GM12878 (cell line): ENCODE measurements at regions not wholly inside any gene's neighbourhood (a gene's known extent, or its start where the extent isn't known, plus 50 kb on each side); places are given as distances from the start of the nearest gene placed in this dataset.

ENCODE experiments used
- ATAC-seq: fragments of 200-7000 bp; cut with Tn5 transposase; 3 replicates; pipeline ENCODE4 v1.9.1; 2020; ENCODE audit warnings: mild to moderate bottlenecking, moderate library complexity
- BruUV-seq: library from RNA; stranded (reverse); fragments of 400-500 nt; replicated peaks from 2 replicates; lab custom pipeline; 2021; lab: Mats Ljungman, UMichigan
- CTCF ChIA-PET: fragments of 300-600 bp; sonication (Branson Sonifier 250); formaldehyde crosslinking; extraction: SDS; loops from one replicate; lab custom pipeline; 2021; ENCODE audit warnings: inconsistent platforms; lab: Yijun Ruan, JAX
- POLR2A ChIA-PET: fragments of 350-600 bp; formaldehyde crosslinking; extraction: SDS; loops from one replicate; lab custom pipeline; 2021; ENCODE audit warnings: inconsistent platforms; lab: Charles Lee
- RAD21 ChIA-PET: fragments of 300-600 bp; sonication (Branson Sonifier 250); formaldehyde crosslinking; loops from one replicate; lab custom pipeline; 2023; ENCODE audit warnings: antibody characterized with exemption; ENCODE audit not compliant: unreplicated experiment; lab: Charles Lee
- SMC1A ChIA-PET: fragments of 300-600 bp; sonication (Branson Sonifier 250); formaldehyde crosslinking; loops from one replicate; lab custom pipeline; 2023; ENCODE audit not compliant: unreplicated experiment, uncharacterized antibody; lab: Charles Lee
- DNase-seq: peaks from one replicate; pipeline ENCODE4 v3.0.0-alpha.2; 2011; ENCODE audit warnings: low read depth, low spot score
- FAIRE-seq: peaks from 3 replicates; lab custom pipeline; 2011; peaks lifted over from hg19 to GRCh38; lab: Jason Lieb, UNC
- H2AFZ ChIP-seq: 2 replicates; pipeline ENCODE4 v1.6.0; 2011; ENCODE audit warnings: low read depth, low read length, control low read depth; ENCODE audit not compliant: control insufficient read depth
- H3K27ac ChIP-seq: 2 replicates; pipeline ENCODE4 v1.5.1; 2011; ENCODE audit warnings: control low read depth; ENCODE audit not compliant: control insufficient read depth, insufficient read depth
- H3K27me3 ChIP-seq, 2 experiments: replicated peaks in 1 of 2; 2 replicates each; pipeline versions ENCODE4 v1.6.0 to v1.6.1; 2011; ENCODE audit warnings: low read length in 1 of 2; ENCODE audit not compliant: control insufficient read depth in 2 of 2, insufficient read depth in 2 of 2
- H3K36me3 ChIP-seq, 2 experiments: 2 replicates each; pipeline ENCODE4 v1.5.1; 2011; ENCODE audit warnings: low read length in 1 of 2; ENCODE audit not compliant: control insufficient read depth in 2 of 2, insufficient read depth in 2 of 2
- H3K4me1 ChIP-seq: 2 replicates; pipeline ENCODE4 v1.6.1; 2011; ENCODE audit warnings: mild to moderate bottlenecking, low read length, moderate library complexity, mixed read lengths; ENCODE audit not compliant: control insufficient read depth, insufficient read depth
- H3K4me2 ChIP-seq: 2 replicates; pipeline ENCODE4 v1.6.0; 2011; ENCODE audit warnings: control low read depth; ENCODE audit not compliant: control insufficient read depth, insufficient read depth
- H3K4me3 ChIP-seq: fragments of 200-600 bp; sonication (generic); 2 replicates; pipeline ENCODE4 v1.5.1; 2016
- H3K79me2 ChIP-seq: 2 replicates; pipeline ENCODE4 v1.6.0; 2011; ENCODE audit warnings: low read length; ENCODE audit not compliant: control insufficient read depth, insufficient read depth
- H3K9ac ChIP-seq: 2 replicates; pipeline ENCODE4 v1.8.0; 2011; ENCODE audit warnings: low read length, control low read depth, mixed read lengths; ENCODE audit not compliant: control insufficient read depth, insufficient read depth
- H3K9me3 ChIP-seq: replicated peaks from 3 replicates; pipeline ENCODE4 v1.5.1; 2011; ENCODE audit warnings: mild to moderate bottlenecking, low read length; ENCODE audit not compliant: control insufficient read depth, insufficient read depth
- H4K20me1 ChIP-seq: 2 replicates; pipeline ENCODE4 v1.6.0; 2011; ENCODE audit not compliant: control insufficient read depth, insufficient read depth
- CBX3 ChIP-seq: fragments of 200-600 bp; sonication (generic); IDR thresholded peaks from 2 replicates; pipeline ENCODE4 v1.6.1; 2016; ENCODE audit warnings: low read depth, borderline replicate concordance
- CBX5 ChIP-seq: sonication (generic); IDR thresholded peaks from 2 replicates; pipeline ENCODE4 v1.6.1; 2016; ENCODE audit warnings: low read depth, moderate library complexity, mild to moderate bottlenecking, inconsistent platforms
- CHD2 ChIP-seq: IDR thresholded peaks from 2 replicates; pipeline ENCODE4 v1.6.1; 2011; ENCODE audit warnings: low read depth, low read length, improper control_type of control experiment, borderline replicate concordance
- EP300 ChIP-seq, 2 experiments: fragments of 150-350 bp in 1 of 2; IDR thresholded peaks; 2 replicates each; pipeline ENCODE4 v1.6.1; 2011 to 2012; ENCODE audit warnings: low read depth in 2 of 2, low read length in 2 of 2, borderline replicate concordance in 1 of 2, improper control_type of control experiment in 1 of 2, inconsistent platforms in 1 of 2; ENCODE audit not compliant: control insufficient read depth in 1 of 2
- IKZF1 ChIP-seq: fragments of 450-650 bp; conservative IDR thresholded peaks from 2 replicates; pipeline ENCODE4 v1.6.1; 2017; ENCODE audit warnings: antibody characterized with exemption, mild to moderate bottlenecking
- NFYB ChIP-seq: IDR thresholded peaks from 2 replicates; pipeline ENCODE4 v1.6.1; 2011; ENCODE audit warnings: low read depth, mild to moderate bottlenecking, low read length, improper control_type of control experiment, moderate library complexity; ENCODE audit not compliant: insufficient read depth
- NR2F1 ChIP-seq: fragments of 450-650 bp; conservative IDR thresholded peaks from 2 replicates; pipeline ENCODE4 v1.6.1; 2017; ENCODE audit warnings: mild to moderate bottlenecking
- RCOR1 ChIP-seq: conservative IDR thresholded peaks from 2 replicates; pipeline ENCODE4 v1.6.1; 2012; ENCODE audit warnings: low read depth, low read length, improper control_type of control experiment
- TCF3 ChIP-seq: IDR thresholded peaks from 2 replicates; pipeline ENCODE4 v1.6.1; 2012; ENCODE audit warnings: low read depth, mild to moderate bottlenecking, low read length, borderline replicate concordance; ENCODE audit not compliant: insufficient read depth
- WGBS: methylation state at CpG from one replicate; pipeline ENCODE4 v1.1.6; 2016; ENCODE audit warnings: low lambda C conversion rate; ENCODE audit not compliant: insufficient replicate concordance, insufficient coverage; ENCODE audit errors: missing lambda C conversion rate; 5-methylcytosine and 5-hydroxymethylcytosine counted together
- in situ Hi-C: fragments of 300-500 bp; cut with MboI; formaldehyde crosslinking; loops from 9 replicates; pipeline ENCODE4 v1.14.3; 2018; ENCODE audit warnings: mixed read lengths
- intact Hi-C: fragments of 100-400 bp; cut with micrococcal nuclease; formaldehyde crosslinking; loops from one replicate; pipeline ENCODE4 v1.14.2; 2022; ENCODE audit not compliant: unreplicated experiment
- TF ChIP-seq, protein P1 (sequence below): fragments of 450-650 bp; IDR thresholded peaks from 2 replicates; pipeline ENCODE4 v1.6.1; 2017; ENCODE audit warnings: borderline replicate concordance
- TF ChIP-seq, protein P2 (sequence below): fragments of 450-650 bp; conservative IDR thresholded peaks from 2 replicates; pipeline ENCODE4 v1.6.1; 2017; ENCODE audit warnings: mild to moderate bottlenecking, moderate library complexity
- TF ChIP-seq, protein P3 (sequence below): IDR thresholded peaks from 2 replicates; pipeline ENCODE4 v1.6.1; 2011; ENCODE audit warnings: low read depth, mild to moderate bottlenecking, low read length, moderate library complexity, borderline replicate concordance; ENCODE audit errors: extremely low read depth
- TF ChIP-seq, protein P4 (sequence below): IDR thresholded peaks from 2 replicates; pipeline ENCODE4 v1.6.1; 2012; ENCODE audit warnings: low read depth, low read length, improper control_type of control experiment
- TF ChIP-seq, protein P5 (sequence below): fragments of 450-650 bp; IDR thresholded peaks from 2 replicates; pipeline ENCODE4 v1.6.1; 2017; ENCODE audit warnings: mild to moderate bottlenecking

DNA sequence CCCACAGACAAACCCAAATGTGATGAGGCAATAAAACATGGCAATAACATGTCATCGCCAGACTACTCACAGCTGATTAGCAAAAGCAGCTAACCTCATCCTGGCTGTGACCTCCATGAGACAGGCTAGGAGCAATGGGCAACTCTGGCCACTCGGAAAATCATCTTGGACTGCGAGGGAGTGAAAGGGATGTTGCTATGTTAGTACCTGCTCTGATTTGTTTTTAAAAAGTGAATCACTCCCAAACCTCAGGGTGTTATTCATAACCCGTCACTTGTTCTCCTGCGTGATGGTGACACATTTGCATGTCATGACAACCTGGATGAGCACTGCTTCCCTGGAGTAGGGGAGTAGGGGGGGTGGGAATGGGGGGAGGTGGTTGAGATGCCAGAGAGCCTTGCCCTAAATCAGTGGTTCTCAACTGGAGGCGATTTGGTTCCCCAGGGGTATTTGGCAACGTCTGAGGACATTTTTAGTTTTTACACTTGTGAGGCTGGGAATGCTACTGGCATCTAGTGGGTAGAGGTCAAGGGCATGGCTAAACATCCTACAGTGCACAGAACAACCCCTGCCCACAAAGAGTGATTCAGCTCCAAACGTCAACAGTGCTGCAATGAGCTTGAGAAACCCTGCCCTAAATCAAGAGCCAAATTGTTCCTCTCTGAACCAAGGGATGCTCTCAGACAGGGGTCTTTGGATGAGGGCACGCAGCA, 241.7 kb downstream of the SOX9 start:
- ChIA-PET POLR2A (no interaction called here), CTCF (no interaction called here), SMC1A (no interaction called here), RAD21 (no interaction called here)
- intact Hi-C loops (no loop called here), in situ Hi-C loops (no loop called here)
- WGBS: 20% methylated on average over 9 of the region's 9 CpGs
- Histone ChIP-seq H3K9ac (no peak overlapping the region), H3K36me3 (no peaks in the 10 kb centered on the region), H3K4me1 (no peaks in the 10 kb centered on the region), H3K4me2 (no peak overlapping the region), H2AFZ (no peak overlapping the region), H3K9me3 (no peaks in the 10 kb centered on the region; the same call in 2 of the 3 replicates), H3K79me2 (no peaks in the 10 kb centered on the region), H3K27ac (no peak overlapping the region), H4K20me1 (no peaks in the 10 kb centered on the region), H3K27me3 (0 out of 4 replicates have a peak, but pooled peaks cover 0 to 4% of the 10 kb centered on the region in 2 experiments), H3K4me3 (no peak overlapping the region)
- BruUV-seq: no TSS peak
- FAIRE-seq: no peak
- ATAC-seq: no peak
- no peak for DNase-seq
- TF ChIP-seq, protein P1, sequence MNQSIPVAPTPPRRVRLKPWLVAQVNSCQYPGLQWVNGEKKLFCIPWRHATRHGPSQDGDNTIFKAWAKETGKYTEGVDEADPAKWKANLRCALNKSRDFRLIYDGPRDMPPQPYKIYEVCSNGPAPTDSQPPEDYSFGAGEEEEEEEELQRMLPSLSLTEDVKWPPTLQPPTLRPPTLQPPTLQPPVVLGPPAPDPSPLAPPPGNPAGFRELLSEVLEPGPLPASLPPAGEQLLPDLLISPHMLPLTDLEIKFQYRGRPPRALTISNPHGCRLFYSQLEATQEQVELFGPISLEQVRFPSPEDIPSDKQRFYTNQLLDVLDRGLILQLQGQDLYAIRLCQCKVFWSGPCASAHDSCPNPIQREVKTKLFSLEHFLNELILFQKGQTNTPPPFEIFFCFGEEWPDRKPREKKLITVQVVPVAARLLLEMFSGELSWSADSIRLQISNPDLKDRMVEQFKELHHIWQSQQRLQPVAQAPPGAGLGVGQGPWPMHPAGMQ: no peak
- TF ChIP-seq, protein P2, sequence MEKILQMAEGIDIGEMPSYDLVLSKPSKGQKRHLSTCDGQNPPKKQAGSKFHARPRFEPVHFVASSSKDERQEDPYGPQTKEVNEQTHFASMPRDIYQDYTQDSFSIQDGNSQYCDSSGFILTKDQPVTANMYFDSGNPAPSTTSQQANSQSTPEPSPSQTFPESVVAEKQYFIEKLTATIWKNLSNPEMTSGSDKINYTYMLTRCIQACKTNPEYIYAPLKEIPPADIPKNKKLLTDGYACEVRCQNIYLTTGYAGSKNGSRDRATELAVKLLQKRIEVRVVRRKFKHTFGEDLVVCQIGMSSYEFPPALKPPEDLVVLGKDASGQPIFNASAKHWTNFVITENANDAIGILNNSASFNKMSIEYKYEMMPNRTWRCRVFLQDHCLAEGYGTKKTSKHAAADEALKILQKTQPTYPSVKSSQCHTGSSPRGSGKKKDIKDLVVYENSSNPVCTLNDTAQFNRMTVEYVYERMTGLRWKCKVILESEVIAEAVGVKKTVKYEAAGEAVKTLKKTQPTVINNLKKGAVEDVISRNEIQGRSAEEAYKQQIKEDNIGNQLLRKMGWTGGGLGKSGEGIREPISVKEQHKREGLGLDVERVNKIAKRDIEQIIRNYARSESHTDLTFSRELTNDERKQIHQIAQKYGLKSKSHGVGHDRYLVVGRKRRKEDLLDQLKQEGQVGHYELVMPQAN: no peak
- TF ChIP-seq, protein P3, sequence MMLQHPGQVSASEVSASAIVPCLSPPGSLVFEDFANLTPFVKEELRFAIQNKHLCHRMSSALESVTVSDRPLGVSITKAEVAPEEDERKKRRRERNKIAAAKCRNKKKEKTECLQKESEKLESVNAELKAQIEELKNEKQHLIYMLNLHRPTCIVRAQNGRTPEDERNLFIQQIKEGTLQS: no peak
- TF ChIP-seq IKZF1 (no peak), TCF3 (no peak), NFYB (no peak), CHD2 (no peak), CBX3 (no peak), EP300 (IDR thresholded peaks at IDR 0.05; ENCODE audit: borderline replicate concordance in 1 of 2, control insufficient read depth in 1 of 2, low read depth in 2 of 2, low read length in 2 of 2) (no peak), CBX5 (no peak), NR2F1 (no peak), RCOR1 (no peak)
- TF ChIP-seq, protein P4, sequence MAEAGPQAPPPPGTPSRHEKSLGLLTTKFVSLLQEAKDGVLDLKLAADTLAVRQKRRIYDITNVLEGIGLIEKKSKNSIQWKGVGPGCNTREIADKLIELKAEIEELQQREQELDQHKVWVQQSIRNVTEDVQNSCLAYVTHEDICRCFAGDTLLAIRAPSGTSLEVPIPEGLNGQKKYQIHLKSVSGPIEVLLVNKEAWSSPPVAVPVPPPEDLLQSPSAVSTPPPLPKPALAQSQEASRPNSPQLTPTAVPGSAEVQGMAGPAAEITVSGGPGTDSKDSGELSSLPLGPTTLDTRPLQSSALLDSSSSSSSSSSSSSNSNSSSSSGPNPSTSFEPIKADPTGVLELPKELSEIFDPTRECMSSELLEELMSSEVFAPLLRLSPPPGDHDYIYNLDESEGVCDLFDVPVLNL: no peak
- TF ChIP-seq, protein P5, sequence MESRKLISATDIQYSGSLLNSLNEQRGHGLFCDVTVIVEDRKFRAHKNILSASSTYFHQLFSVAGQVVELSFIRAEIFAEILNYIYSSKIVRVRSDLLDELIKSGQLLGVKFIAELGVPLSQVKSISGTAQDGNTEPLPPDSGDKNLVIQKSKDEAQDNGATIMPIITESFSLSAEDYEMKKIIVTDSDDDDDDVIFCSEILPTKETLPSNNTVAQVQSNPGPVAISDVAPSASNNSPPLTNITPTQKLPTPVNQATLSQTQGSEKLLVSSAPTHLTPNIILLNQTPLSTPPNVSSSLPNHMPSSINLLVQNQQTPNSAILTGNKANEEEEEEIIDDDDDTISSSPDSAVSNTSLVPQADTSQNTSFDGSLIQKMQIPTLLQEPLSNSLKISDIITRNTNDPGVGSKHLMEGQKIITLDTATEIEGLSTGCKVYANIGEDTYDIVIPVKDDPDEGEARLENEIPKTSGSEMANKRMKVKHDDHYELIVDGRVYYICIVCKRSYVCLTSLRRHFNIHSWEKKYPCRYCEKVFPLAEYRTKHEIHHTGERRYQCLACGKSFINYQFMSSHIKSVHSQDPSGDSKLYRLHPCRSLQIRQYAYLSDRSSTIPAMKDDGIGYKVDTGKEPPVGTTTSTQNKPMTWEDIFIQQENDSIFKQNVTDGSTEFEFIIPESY: no peak
